ENCODE measurements at regions not wholly inside any gene's neighbourhood (a gene's known extent, or its start where the extent isn't known, plus 50 kb on each side); places are given as distances from the start of the nearest gene placed in this dataset.

GRCh38 chr6:153537422-153537821 is 406.3 kb upstream of the RGS17 start:
- intact Hi-C loops (cut with DNase I; ENCODE audit: low total_unique reads), result loop anchor here (5.0 kb wide), 1 partner anchor 85 kb away; no protein-coding TSS in a partner anchor
- DNase-seq (ENCODE audit: low spot score in 2 of 2), result no peak
- H3K27me3 ChIP-seq, result no peaks in the 10 kb centered on the region

DNA sequence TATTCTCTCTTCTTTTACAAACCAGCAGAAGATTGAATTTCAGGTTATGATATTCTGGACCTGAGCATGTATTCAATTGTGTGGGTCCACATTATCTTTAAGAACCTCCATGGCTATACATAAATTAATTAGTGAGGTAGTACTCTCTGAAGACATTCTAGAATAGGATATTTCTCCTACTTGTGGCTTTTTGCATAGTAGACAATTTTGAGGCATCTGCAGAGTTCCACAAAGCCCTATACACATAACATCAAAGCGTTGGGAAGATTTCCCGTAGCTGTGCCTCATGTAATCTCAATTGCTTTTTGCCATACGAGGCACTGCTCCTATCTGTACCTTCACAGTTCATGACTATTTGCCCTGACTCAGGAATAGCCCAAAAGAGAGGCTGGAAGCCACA is 395.4 kb upstream of the RGS17 start:
- Histone ChIP-seq H3K27ac (no peak overlapping the region), H3K4me1 (no peaks in the 10 kb centered on the region), H3K4me3 (no peak overlapping the region), H3K36me3 (no peaks in the 10 kb centered on the region), H3K9me3 (peaks cover 0 to 3% of the 10 kb centered on the region in 2 donors), H3K27me3 (no peaks in the 10 kb centered on the region)
- DNase-seq (ENCODE audit: low spot score in 2 of 2), result no peak
- intact Hi-C loops (cut with DNase I; ENCODE audit: low total_unique reads), result no loop called here
- TF ChIP-seq POLR2A (IDR thresholded peaks at IDR 0.05), result no peak
- no peak for TF ChIP-seq POLR2AphosphoS5 (IDR thresholded peaks at IDR 0.05)
- no peak for TF ChIP-seq CTCF (IDR thresholded peaks at IDR 0.05)

More at GRCh38 chr6:153537422-153537821, 406.3 kb upstream of the RGS17 start:
- Histone ChIP-seq H3K27ac (no peak overlapping the region), H3K9me3 (no peaks in the 10 kb centered on the region), H3K4me3 (no peak overlapping the region), H3K36me3 (no peaks in the 10 kb centered on the region), H3K4me1 (no peaks in the 10 kb centered on the region)
- no peak for TF ChIP-seq POLR2A (IDR thresholded peaks at IDR 0.05)
- TF ChIP-seq POLR2AphosphoS5 (IDR thresholded peaks at IDR 0.05), result no peak
- no peak for TF ChIP-seq CTCF (IDR thresholded peaks at IDR 0.05)

DNA sequence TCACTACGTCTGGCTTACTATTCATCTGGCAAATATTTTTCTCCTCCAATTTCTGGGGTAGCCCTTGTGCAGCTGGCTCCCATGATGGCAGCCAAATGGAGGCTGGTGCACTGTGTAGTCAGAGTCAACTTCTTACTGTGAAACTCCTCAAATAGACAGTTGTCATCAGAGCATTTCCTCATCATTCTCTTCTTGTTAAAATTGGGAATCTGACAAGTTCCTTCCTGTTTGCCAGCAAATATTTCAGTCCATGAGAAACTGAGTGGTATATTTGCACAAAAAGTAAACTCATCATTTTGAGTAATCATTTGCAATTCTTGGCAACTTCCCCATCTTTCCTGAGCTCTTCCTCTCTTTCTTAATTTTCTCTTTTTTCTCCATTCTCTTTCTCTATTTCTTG is 394.9 kb upstream of the RGS17 start:
- no peaks in the 10 kb centered on the region for H3K27me3 ChIP-seq
- H3K27ac ChIP-seq, result no peak overlapping the region
- TF ChIP-seq POLR2AphosphoS5 (IDR thresholded peaks at IDR 0.05) (no peak), POLR2A (IDR thresholded peaks at IDR 0.05) (no peak), CTCF (IDR thresholded peaks at IDR 0.05) (no peak)
- H3K36me3 ChIP-seq, result no peaks in the 10 kb centered on the region
- no peak overlapping the region for H3K4me3 ChIP-seq
- DNase-seq (ENCODE audit: low spot score in 2 of 2), result no peak
- intact Hi-C loops (cut with DNase I; ENCODE audit: low total_unique reads), result no loop called here
- no peaks in the 10 kb centered on the region for H3K9me3 ChIP-seq
- H3K4me1 ChIP-seq, result no peaks in the 10 kb centered on the region

DNA sequence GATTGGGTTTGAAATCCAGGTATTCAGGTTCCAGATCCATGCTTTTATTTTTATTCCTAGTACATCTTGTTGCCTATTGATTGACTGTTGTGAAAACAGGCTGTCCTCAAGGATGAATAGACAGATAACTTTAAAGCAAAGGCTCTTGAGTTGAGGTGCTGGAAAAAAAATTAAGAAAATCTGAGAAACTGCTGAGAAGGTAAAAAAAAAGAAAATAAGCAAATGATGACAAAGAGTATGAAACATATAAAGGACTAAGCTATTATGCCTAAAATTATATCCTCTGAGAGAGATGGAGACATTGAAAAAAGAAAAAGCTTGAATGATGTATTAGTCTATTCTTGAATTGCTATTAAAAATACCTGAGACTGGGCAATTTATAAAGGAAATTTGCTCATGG is 392.3 kb upstream of the RGS17 start:
- H3K9me3 ChIP-seq, result no peaks in the 10 kb centered on the region
- TF ChIP-seq POLR2AphosphoS5 (IDR thresholded peaks at IDR 0.05) (no peak), CTCF (IDR thresholded peaks at IDR 0.05) (no peak), POLR2A (IDR thresholded peaks at IDR 0.05) (no peak)
- no peak overlapping the region for H3K27ac ChIP-seq
- no peaks in the 10 kb centered on the region for H3K36me3 ChIP-seq
- intact Hi-C loops (cut with DNase I; ENCODE audit: low total_unique reads), result no loop called here
- no peaks in the 10 kb centered on the region for H3K4me1 ChIP-seq
- H3K27me3 ChIP-seq, result no peaks in the 10 kb centered on the region
- H3K4me3 ChIP-seq, result no peak overlapping the region
- no peak for DNase-seq (ENCODE audit: low spot score in 2 of 2)

DNA sequence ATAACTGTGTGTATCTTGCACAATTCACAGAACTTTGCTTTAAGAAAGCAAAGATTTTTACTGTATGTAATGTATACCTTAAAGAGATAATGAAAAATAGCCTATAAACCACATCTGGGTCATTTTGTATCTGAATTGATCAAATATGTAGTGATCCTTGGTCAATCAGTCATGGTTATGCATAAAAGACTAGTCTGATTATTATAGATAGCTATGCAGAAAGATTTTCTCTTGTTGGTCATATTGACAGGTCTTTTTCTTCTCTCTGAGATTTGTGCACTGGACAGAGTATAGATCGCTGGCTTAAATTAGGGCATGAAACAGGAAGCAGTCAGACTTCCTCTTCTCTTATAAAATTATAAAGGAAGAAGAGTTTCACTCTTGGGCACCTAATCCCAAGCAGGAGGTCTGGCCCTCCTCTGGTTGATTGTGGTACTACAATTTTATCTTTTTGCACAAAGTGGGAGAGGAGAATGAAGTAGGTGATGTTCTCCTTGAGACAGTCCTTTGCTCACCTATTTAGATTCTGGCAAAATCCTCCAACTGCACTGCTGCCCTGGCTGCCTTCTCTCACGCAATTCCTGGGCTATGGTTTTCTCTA is 380.9 kb upstream of the RGS17 start:
- DNase-seq (ENCODE audit: low spot score in 2 of 2), result no peak
- Histone ChIP-seq H3K27ac (no peak overlapping the region), H3K4me3 (no peak overlapping the region), H3K27me3 (no peaks in the 10 kb centered on the region), H3K36me3 (no peaks in the 10 kb centered on the region), H3K9me3 (no peaks in the 10 kb centered on the region), H3K4me1 (no peaks in the 10 kb centered on the region)
- peak; percentile 10 to 27 (median 10) for TF ChIP-seq CTCF (IDR thresholded peaks at IDR 0.05)
- TF ChIP-seq POLR2AphosphoS5 (IDR thresholded peaks at IDR 0.05), result no peak
- TF ChIP-seq POLR2A (IDR thresholded peaks at IDR 0.05), result no peak
- intact Hi-C loops (cut with DNase I; ENCODE audit: low total_unique reads), result loop anchor here (5.0 kb wide), 1 partner anchor 55 kb away; no protein-coding TSS in a partner anchor

Data from breast epithelium (tissue), 4 donors.